HEK293T (cell line): ENCODE measurements at regions not wholly inside any gene's neighbourhood (a gene's known extent, or its start where the extent isn't known, plus 50 kb on each side); places are given as distances from the start of the nearest gene placed in this dataset.

Experiments used
- CTCF ChIA-PET: fragments of 350-600 bp; formaldehyde crosslinking; extraction: SDS; loops from one replicate; lab custom pipeline; 2021; ENCODE audit warnings: antibody characterized with exemption, inconsistent platforms; lab: Yijun Ruan, JAX
- POLR2A ChIA-PET: fragments of 350-600 bp; formaldehyde crosslinking; extraction: SDS; loops from one replicate; lab custom pipeline; 2020; ENCODE audit warnings: antibody characterized with exemption, inconsistent platforms; lab: Yijun Ruan, JAX
- DNase-seq: peaks from one replicate; pipeline ENCODE4 v3.0.0; 2012; ENCODE audit warnings: mixed read lengths; ENCODE audit errors: extremely low spot score
- ARNT ChIP-seq: fragments of 450-650 bp; IDR thresholded peaks from 2 replicates; pipeline ENCODE4 v1.6.1; 2017; ENCODE audit warnings: mild to moderate bottlenecking
- BHLHE40 ChIP-seq: fragments of 450-650 bp; IDR thresholded peaks from 2 replicates; pipeline ENCODE4 v1.6.1; 2016; ENCODE audit warnings: mild to moderate bottlenecking, moderate library complexity, borderline replicate concordance
- CTBP1 ChIP-seq: fragments of 450-650 bp; IDR thresholded peaks from 2 replicates; pipeline ENCODE4 v1.6.1; 2016; ENCODE audit warnings: borderline replicate concordance
- ELF4 ChIP-seq: fragments of 450-650 bp; IDR thresholded peaks from 2 replicates; pipeline ENCODE4 v1.6.1; 2017; ENCODE audit warnings: antibody characterized with exemption
- FOXA1 ChIP-seq: fragments of 450-650 bp; IDR thresholded peaks from 2 replicates; pipeline ENCODE4 v1.6.1; 2016; ENCODE audit warnings: mild to moderate bottlenecking
- FOXK2 ChIP-seq: fragments of 450-650 bp; IDR thresholded peaks from 2 replicates; pipeline ENCODE4 v1.6.1; 2016; ENCODE audit warnings: mild to moderate bottlenecking
- FOXM1 ChIP-seq: fragments of 450-650 bp; IDR thresholded peaks from 2 replicates; pipeline ENCODE4 v1.6.1; 2017; ENCODE audit warnings: mild to moderate bottlenecking, borderline replicate concordance
- HDGF ChIP-seq: fragments of 450-650 bp; IDR thresholded peaks from 2 replicates; pipeline ENCODE4 v1.6.1; 2017; ENCODE audit warnings: antibody characterized with exemption, borderline replicate concordance
- L3MBTL2 ChIP-seq: fragments of 450-650 bp; conservative IDR thresholded peaks from 2 replicates; pipeline ENCODE4 v1.6.1; 2016; ENCODE audit warnings: mild to moderate bottlenecking
- LEF1 ChIP-seq: fragments of 450-650 bp; IDR thresholded peaks from 2 replicates; pipeline ENCODE4 v1.6.1; 2017; ENCODE audit warnings: mild to moderate bottlenecking, borderline replicate concordance
- NFRKB ChIP-seq: fragments of 450-650 bp; IDR thresholded peaks from 2 replicates; pipeline ENCODE4 v1.6.1; 2016; ENCODE audit warnings: mild to moderate bottlenecking, moderate library complexity
- PKNOX1 ChIP-seq: fragments of 450-650 bp; IDR thresholded peaks from 2 replicates; pipeline ENCODE4 v1.6.1; 2016
- SP1 ChIP-seq: fragments of 450-650 bp; IDR thresholded peaks from 2 replicates; pipeline ENCODE4 v1.6.1; 2017
- SUZ12 ChIP-seq: fragments of 450-650 bp; IDR thresholded peaks from 2 replicates; pipeline ENCODE4 v1.6.1; 2016; ENCODE audit warnings: mild to moderate bottlenecking
- TARDBP ChIP-seq: fragments of 450-650 bp; IDR thresholded peaks from 2 replicates; pipeline ENCODE4 v1.6.1; 2016
- ZNF384 ChIP-seq: fragments of 450-650 bp; IDR thresholded peaks from 2 replicates; pipeline ENCODE4 v1.6.1; 2016

- DNase-seq = no peak
- POLR2A ChIA-PET = no interaction called here
Observed at GRCh38 chr2:8219631-8220355, 462.1 kb upstream of the ID2 start.

GRCh38 chr2:8222979-8223694 is 458.7 kb upstream of the ID2 start:
- ChIA-PET POLR2A (no interaction called here), CTCF (no interaction called here)
- TF ChIP-seq SUZ12 (no peak), PKNOX1 (no peak), ZNF384 (no peak), LEF1 (no peak), HDGF (no peak), ELF4 (no peak), SP1 (no peak), NFRKB (no peak), BHLHE40 (no peak), ARNT (no peak), FOXM1 (no peak), TARDBP (no peak), FOXA1 (no peak), FOXK2 (no peak), CTBP1 (no peak), L3MBTL2 (no peak)
- no peak for DNase-seq

More at GRCh38 chr2:8219631-8220355, 462.1 kb upstream of the ID2 start:
- CTCF ChIA-PET = no interaction called here
- TF ChIP-seq NFRKB (no peak), FOXK2 (no peak), SP1 (no peak), HDGF (no peak), ZNF384 (no peak), L3MBTL2 (no peak), BHLHE40 (no peak), TARDBP (no peak), ARNT (no peak)

GRCh38 chr2:8223695-8224346 is 458.0 kb upstream of the ID2 start:
- no peak for TF ChIP-seq FOXA1
- ChIA-PET CTCF (no interaction called here), POLR2A (no interaction called here)
- DNase-seq = no peak

- ChIA-PET CTCF (no interaction called here), POLR2A (no interaction called here)
- no peak for DNase-seq
- no peak for TF ChIP-seq LEF1
- TF ChIP-seq ZNF384 = no peak
- TF ChIP-seq FOXM1 = no peak
- no peak for TF ChIP-seq SUZ12
- no peak for TF ChIP-seq FOXA1
- no peak for TF ChIP-seq CTBP1
Observed at GRCh38 chr2:8224347-8225190, 457.3 kb upstream of the ID2 start.

GRCh38 chr2:8225266-8225665 is 456.6 kb upstream of the ID2 start:
- ChIA-PET CTCF (no interaction called here), POLR2A (no interaction called here)
- TF ChIP-seq ZNF384 (no peak), FOXM1 (no peak), ELF4 (no peak), TARDBP (no peak), NFRKB (no peak), SUZ12 (no peak)
- no peak for DNase-seq

GRCh38 chr2:8225798-8226197 is 456.1 kb upstream of the ID2 start:
- ChIA-PET POLR2A (no interaction called here), CTCF (no interaction called here)
- TF ChIP-seq NFRKB (no peak), ZNF384 (no peak), TARDBP (no peak), HDGF (no peak), BHLHE40 (no peak), SP1 (no peak), SUZ12 (no peak), PKNOX1 (no peak), LEF1 (no peak)
- DNase-seq = no peak
